ENCODE measurements at regions not wholly inside any gene's neighbourhood (a gene's known extent, or its start where the extent isn't known, plus 50 kb on each side); places are given as distances from the start of the nearest gene placed in this dataset.
"Not testable (repeated sequence)": the region's sequence is repeated elsewhere in the genome, so short reads cannot be mapped to it uniquely, and the experiment has no call there.

DNA sequence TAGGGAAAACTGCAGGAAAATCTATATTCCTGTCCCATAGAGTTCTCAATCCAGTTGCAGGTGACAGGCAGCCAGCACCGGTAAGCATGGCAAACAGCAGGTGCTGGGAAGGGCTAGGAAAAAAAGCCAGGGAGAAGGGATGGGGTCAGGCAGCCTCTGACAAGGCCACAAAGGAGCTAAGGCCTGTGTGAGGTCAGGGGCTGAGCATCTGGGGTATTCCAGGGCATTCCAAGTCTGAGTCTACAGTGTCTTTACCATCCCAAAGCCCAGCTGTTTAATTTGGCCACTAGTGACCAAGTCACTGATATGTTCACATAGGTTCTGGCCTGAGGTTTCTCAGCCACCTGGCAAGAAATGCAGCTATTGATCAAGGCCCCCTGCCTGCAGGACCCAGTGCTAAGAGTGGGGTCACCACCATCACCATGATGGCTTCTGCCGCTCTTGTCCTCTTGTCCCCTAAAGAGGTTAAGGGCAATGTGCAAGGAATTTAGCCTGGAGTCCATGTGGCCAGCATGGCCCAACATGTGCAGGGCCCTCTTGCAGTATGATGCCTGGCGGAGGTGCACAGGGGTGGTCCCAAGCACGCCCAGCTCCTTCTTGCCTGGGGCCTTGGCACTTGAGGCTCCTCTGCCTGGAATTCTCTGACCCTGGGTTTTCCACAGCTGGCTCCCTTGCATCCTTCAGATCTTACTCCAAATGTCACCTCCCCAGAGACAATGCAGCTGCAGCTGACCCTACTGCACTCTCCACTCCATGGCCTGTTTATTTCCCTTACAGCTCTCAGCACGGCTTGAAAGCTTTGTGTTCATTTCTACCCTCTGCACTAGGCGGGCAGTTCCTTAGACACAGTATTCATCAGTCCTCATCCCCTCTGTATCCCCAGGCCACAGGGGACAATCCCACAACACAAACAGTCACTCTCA, 213.1 kb downstream of the MSX2 start:
- H3K4me3 ChIP-seq, result no peak overlapping the region
- no peak overlapping the region for H3K27ac ChIP-seq
- no peaks in the 10 kb centered on the region for H3K4me1 ChIP-seq (ENCODE audit: insufficient read depth)
- no peaks in the 10 kb centered on the region for H3K9me3 ChIP-seq
- no peak for DNase-seq
- no peaks in the 10 kb centered on the region for H3K36me3 ChIP-seq
- TF ChIP-seq, protein P1, sequence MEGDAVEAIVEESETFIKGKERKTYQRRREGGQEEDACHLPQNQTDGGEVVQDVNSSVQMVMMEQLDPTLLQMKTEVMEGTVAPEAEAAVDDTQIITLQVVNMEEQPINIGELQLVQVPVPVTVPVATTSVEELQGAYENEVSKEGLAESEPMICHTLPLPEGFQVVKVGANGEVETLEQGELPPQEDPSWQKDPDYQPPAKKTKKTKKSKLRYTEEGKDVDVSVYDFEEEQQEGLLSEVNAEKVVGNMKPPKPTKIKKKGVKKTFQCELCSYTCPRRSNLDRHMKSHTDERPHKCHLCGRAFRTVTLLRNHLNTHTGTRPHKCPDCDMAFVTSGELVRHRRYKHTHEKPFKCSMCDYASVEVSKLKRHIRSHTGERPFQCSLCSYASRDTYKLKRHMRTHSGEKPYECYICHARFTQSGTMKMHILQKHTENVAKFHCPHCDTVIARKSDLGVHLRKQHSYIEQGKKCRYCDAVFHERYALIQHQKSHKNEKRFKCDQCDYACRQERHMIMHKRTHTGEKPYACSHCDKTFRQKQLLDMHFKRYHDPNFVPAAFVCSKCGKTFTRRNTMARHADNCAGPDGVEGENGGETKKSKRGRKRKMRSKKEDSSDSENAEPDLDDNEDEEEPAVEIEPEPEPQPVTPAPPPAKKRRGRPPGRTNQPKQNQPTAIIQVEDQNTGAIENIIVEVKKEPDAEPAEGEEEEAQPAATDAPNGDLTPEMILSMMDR (IDR thresholded peaks at IDR 0.05), result no peak
- no peak for TF ChIP-seq EP300 (IDR thresholded peaks at IDR 0.05)
- no peak for TF ChIP-seq POLR2A (IDR thresholded peaks at IDR 0.05)
- intact Hi-C loops (cut with DNase I), result loop anchor here in 1 of 4 donors (5.0 kb wide), 1 partner anchor 515 kb away; no protein-coding TSS in a partner anchor
- no peaks in the 10 kb centered on the region for H3K27me3 ChIP-seq
- 69 to 78% (median 73%) methylated on average over 6 of the region's 6 CpGs for WGBS, 3 donors

DNA sequence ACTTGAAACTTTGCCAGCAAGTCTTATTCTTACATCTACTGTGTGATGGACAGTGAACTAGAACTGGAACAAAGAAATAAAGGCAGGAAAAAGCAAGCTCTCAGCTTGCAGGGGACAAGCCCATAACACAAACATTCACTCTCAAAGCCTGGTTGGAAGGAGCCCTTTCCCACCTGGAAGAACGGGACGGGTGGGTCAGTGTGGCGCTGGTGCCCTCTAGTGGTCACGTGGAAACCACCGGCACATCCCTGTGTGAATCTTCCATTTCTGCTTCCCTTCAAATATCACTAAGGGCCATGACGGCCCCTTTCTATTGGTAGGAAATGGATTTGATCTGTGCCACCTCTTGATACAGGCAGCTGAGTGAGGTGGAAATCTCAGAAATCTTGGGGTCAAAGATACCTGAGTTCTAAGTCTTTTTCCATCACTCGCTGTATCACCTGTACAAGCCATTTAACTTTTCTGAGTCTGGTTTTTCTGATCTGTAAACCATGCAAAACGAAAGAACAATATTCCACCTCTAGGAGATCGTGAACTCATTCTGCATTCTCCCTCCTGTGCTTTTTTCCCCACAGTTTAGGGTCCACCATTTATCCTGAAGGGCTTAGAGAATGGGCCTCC, 211.6 kb downstream of the MSX2 start:
- H3K9me3 ChIP-seq, result no peaks in the 10 kb centered on the region
- no peaks in the 10 kb centered on the region for H3K4me1 ChIP-seq (ENCODE audit: insufficient read depth)
- H3K27me3 ChIP-seq, result no peaks in the 10 kb centered on the region
- TF ChIP-seq POLR2A (IDR thresholded peaks at IDR 0.05) (no peak), EP300 (IDR thresholded peaks at IDR 0.05) (no peak)
- TF ChIP-seq, protein P1 (IDR thresholded peaks at IDR 0.05), result peak in 1 of 3 donors; percentile 9
- H3K27ac ChIP-seq, result no peak overlapping the region
- intact Hi-C loops (cut with DNase I), result loop anchor here in 1 of 4 donors (5.0 kb wide), 1 partner anchor 514 kb away; no protein-coding TSS in a partner anchor
- peak in 2 of 5 donors; percentile 20 to 40 for DNase-seq
- no peak overlapping the region for H3K4me3 ChIP-seq
- WGBS, 3 donors, result 22 to 26% (median 25%) methylated on average over 9 of the region's 9 CpGs
- no peaks in the 10 kb centered on the region for H3K36me3 ChIP-seq

DNA sequence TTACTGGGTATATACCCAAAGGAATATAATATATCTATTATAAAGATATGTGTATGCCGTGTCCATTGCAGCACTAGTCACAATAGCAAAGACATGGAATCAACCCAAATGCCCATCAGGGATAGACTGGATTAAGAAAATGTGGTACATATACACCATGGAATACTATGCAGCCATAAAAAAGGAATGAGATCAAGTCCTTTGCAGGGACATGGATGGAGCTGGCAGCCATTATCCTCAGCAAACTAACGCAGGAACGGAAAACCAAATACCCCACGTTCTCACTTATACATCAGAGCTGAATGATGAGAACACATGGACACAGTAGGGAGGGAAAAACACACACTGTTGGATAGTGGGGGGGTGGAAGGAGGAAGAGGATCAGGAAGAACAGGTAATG, 206.7 kb downstream of the MSX2 start:
- intact Hi-C loops (cut with DNase I); DNase-seq; H3K27ac ChIP-seq; H3K4me1 ChIP-seq (ENCODE audit: insufficient read depth); H3K27me3 ChIP-seq; H3K4me3 ChIP-seq; H3K9me3 ChIP-seq; H3K36me3 ChIP-seq: not testable (repeated sequence)
- 90 to 97% (median 95%) methylated on average over 4 of the region's 4 CpGs for whole genome bisulfite sequencing, 3 donors

DNA sequence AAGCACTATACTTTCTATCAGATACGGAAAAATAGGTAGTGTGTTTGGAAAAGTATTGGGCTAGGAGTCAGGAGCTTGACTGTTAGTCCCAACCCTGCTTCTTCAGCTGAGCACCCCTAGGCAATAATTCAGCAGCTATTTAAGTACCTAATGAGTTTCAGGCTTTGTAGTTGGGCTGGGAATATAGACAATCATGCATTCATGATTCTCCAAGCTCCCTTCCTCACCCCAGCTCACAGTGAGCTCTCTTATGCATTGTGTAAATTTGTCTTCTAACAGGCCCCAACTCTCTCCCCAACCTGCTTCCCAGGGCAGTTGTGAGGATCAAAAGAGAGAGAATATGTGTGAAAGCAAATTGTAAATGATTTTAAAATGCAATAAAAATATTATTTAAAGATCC, 201.2 kb downstream of the MSX2 start:
- Histone ChIP-seq H3K27ac (no peak overlapping the region), H3K27me3 (no peaks in the 10 kb centered on the region), H3K4me1 (ENCODE audit: insufficient read depth) (no peaks in the 10 kb centered on the region), H3K36me3 (no peaks in the 10 kb centered on the region), H3K9me3 (no peaks in the 10 kb centered on the region), H3K4me3 (no peak overlapping the region)
- intact Hi-C loops (cut with DNase I), result loop anchor here in 1 of 4 donors (5.0 kb wide), 1 partner anchor 398 kb away; no protein-coding TSS in a partner anchor
- TF ChIP-seq EP300 (IDR thresholded peaks at IDR 0.05) (no peak), POLR2A (IDR thresholded peaks at IDR 0.05) (no peak)
- TF ChIP-seq, protein P1 (IDR thresholded peaks at IDR 0.05), result no peak
- no peak for DNase-seq
- 85 to 95% (median 92%) methylated on average over 1 of the region's 1 CpG for WGBS, 3 donors

All from ovary (tissue), 7 donors.